RWPE2 (cell line): ENCODE measurements at regions not wholly inside any gene's neighbourhood (a gene's known extent, or its start where the extent isn't known, plus 50 kb on each side); places are given as distances from the start of the nearest gene placed in this dataset.

ENCODE experiments used
- ATAC-seq: fragments of 200-7000 bp; cut with Tn5 transposase; 3 replicates; pipeline ENCODE4 v1.9.1; 2021; ENCODE audit warnings: low read depth
- DNase-seq: peaks from one replicate; pipeline ENCODE4 v3.0.0-alpha.2; 2020; ENCODE audit warnings: low spot score
- H3K27ac ChIP-seq: fragments of 450-650 bp; 2 replicates; pipeline ENCODE4 v1.5.1; 2017; ENCODE audit warnings: mild to moderate bottlenecking; ENCODE audit not compliant: poor library complexity, severe bottlenecking
- H3K27me3 ChIP-seq: fragments of 250-450 bp; sonication (Bioruptor Pico); 2 replicates; pipeline ENCODE4 v1.5.1; 2021; ENCODE audit warnings: mild to moderate bottlenecking, moderate library complexity; ENCODE audit not compliant: insufficient read depth, poor library complexity, severe bottlenecking
- H3K36me3 ChIP-seq: fragments of 250-450 bp; sonication (Bioruptor Pico); 2 replicates; pipeline ENCODE4 v1.5.1; 2020; ENCODE audit warnings: low read depth, mild to moderate bottlenecking, moderate library complexity
- H3K4me1 ChIP-seq: fragments of 250-450 bp; sonication (Bioruptor Pico); 2 replicates; pipeline ENCODE4 v1.5.1; 2021; ENCODE audit warnings: mild to moderate bottlenecking, moderate library complexity; ENCODE audit not compliant: insufficient read depth, poor library complexity, severe bottlenecking
- H3K4me3 ChIP-seq: fragments of 250-450 bp; sonication (Bioruptor Pico); 2 replicates; pipeline ENCODE4 v1.5.1; 2021; ENCODE audit warnings: mild to moderate bottlenecking, moderate library complexity; ENCODE audit not compliant: severe bottlenecking
- H3K9me3 ChIP-seq: fragments of 250-450 bp; sonication (Bioruptor Pico); 2 replicates; pipeline ENCODE4 v1.5.1; 2021; ENCODE audit warnings: mild to moderate bottlenecking, moderate library complexity; ENCODE audit not compliant: severe bottlenecking
- CTCF ChIP-seq: fragments of 450-650 bp; IDR thresholded peaks from one replicate; pipeline ENCODE4 v1.5.1; 2017; ENCODE audit warnings: mild to moderate bottlenecking, moderate library complexity; ENCODE audit not compliant: poor library complexity, severe bottlenecking

GRCh38 chr2:134129900-134130537 is 123.9 kb upstream of the MGAT5 start:
- DNase-seq (no peak), ATAC-seq (no peak)
- no peak overlapping the region for H3K27ac ChIP-seq
- H3K9me3 ChIP-seq = no peaks in the 10 kb centered on the region
- TF ChIP-seq CTCF = no peak
- no peak overlapping the region for H3K4me3 ChIP-seq
- H3K4me1 ChIP-seq = peaks cover 16% of the 10 kb centered on the region
- no peaks in the 10 kb centered on the region for H3K36me3 ChIP-seq
- no peaks in the 10 kb centered on the region for H3K27me3 ChIP-seq

- DNase-seq = peak; percentile 87
- no peaks in the 10 kb centered on the region for H3K9me3 ChIP-seq
- no peaks in the 10 kb centered on the region for H3K27me3 ChIP-seq
- H3K4me1 ChIP-seq = peaks cover 21% of the 10 kb centered on the region
- peak; percentile 92 for ATAC-seq
- no peaks in the 10 kb centered on the region for H3K36me3 ChIP-seq
- H3K4me3 ChIP-seq = no peak overlapping the region
- peak overlapping the region; percentile 36 for H3K27ac ChIP-seq
- TF ChIP-seq CTCF = no peak
Observed at GRCh38 chr2:134131681-134132489, 122.0 kb upstream of the MGAT5 start.

GRCh38 chr2:134132490-134132857 is 121.4 kb upstream of the MGAT5 start:
- ATAC-seq = no peak
- no peak for DNase-seq
- no peaks in the 10 kb centered on the region for H3K36me3 ChIP-seq
- TF ChIP-seq CTCF = no peak
- H3K27ac ChIP-seq = peak overlapping the region; percentile 36
- no peaks in the 10 kb centered on the region for H3K9me3 ChIP-seq
- no peaks in the 10 kb centered on the region for H3K27me3 ChIP-seq
- H3K4me3 ChIP-seq = no peak overlapping the region
- peaks cover 27% of the 10 kb centered on the region for H3K4me1 ChIP-seq

GRCh38 chr2:134133622-134134312 is 120.1 kb upstream of the MGAT5 start:
- Histone ChIP-seq H3K27me3 (no peaks in the 10 kb centered on the region), H3K4me1 (peaks cover 32% of the 10 kb centered on the region), H3K27ac (no peak overlapping the region), H3K4me3 (no peak overlapping the region), H3K9me3 (no peaks in the 10 kb centered on the region), H3K36me3 (no peaks in the 10 kb centered on the region)
- ATAC-seq = no peak
- no peak for TF ChIP-seq CTCF
- DNase-seq = no peak

- DNase-seq (no peak), ATAC-seq (no peak)
- Histone ChIP-seq H3K36me3 (no peaks in the 10 kb centered on the region), H3K27me3 (no peaks in the 10 kb centered on the region), H3K4me1 (peaks cover 38% of the 10 kb centered on the region), H3K27ac (no peak overlapping the region), H3K4me3 (no peak overlapping the region), H3K9me3 (no peaks in the 10 kb centered on the region)
- TF ChIP-seq CTCF = no peak
Observed at GRCh38 chr2:134134313-134134706, 119.6 kb upstream of the MGAT5 start.
